ENCODE measurements at regions not wholly inside any gene's neighbourhood (a gene's known extent, or its start where the extent isn't known, plus 50 kb on each side); places are given as distances from the start of the nearest gene placed in this dataset.
"Not testable (repeated sequence)": the region's sequence is repeated elsewhere in the genome, so short reads cannot be mapped to it uniquely, and the experiment has no call there.

DNA sequence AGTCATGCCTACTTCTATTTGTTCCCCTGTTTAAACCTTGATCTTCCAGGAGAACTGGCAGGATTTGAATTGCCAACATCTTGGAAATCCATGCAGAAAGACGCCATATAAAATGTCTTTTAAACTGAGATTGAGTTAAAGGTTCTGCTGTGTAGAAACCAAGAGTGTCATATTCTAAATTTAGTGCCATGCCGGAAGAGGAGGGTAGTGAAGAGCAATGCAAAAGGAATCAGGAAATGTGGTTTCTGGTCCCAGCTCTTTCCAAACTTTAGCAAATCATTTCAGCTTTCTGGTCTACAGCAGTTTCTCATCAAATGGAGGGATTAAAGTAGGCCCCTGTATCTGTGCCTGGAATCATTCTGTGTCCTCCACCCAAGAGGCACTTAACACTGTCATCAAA, 85.7 kb downstream of the BTG1 start:
- DNase-seq, result no peak

DNA sequence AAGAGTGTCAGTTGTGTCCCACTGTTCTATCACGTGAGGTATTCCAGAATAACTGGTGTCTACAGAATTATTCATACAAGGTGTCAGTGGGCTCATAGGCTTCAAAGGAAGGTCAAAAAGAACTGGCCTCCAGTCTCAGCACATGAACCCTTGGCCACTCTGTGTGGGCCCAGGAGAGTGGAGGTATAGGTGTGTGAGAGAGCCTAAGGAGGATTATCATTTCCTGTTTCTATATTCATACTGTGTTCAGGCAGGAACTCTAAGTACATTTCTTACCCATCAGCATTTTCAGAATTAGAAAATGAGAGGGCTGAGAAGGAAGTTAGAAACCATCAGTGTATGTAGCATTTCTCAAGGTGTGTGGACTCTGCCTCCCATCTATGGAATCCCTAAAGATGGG, 87.0 kb downstream of the BTG1 start:
- no peak for DNase-seq

DNA sequence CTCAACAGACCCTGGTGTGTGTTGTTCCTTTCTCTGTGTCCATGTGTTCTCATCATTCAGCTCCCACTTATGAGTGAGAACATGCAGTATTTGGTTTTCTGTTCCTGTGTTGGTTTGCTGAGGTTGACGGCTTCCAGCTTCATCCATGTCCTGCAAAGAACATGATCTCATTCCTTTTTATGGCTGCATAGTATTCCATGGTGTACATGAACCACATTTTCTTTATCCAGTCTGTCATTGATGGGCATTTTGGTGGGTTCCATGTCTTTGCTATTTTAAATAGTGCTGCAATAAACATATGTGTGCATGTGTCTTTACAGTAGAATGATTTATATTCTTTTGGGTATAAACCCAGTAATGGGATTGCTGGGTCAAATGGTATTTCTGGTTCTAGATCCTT, 88.9 kb downstream of the BTG1 start:
- DNase-seq, result not testable (repeated sequence)

DNA sequence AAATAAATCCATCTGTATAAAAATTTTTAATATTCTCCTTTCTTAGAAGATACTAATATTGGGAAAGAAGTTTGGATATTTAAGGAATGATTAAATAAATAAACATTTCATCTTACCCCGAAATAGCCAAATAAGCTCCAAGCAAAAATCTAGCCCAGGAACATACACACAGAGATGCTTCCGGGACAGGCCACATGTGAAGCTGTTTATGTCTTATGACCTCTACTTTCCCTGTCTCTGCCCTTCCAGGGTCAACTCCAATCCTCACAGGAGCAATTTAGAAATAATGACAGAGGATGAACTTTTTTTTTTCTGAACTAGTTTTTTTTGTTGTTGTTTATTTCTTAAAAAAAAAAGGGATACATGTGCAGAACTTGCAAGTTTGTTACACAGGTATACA, 89.4 kb downstream of the BTG1 start:
- DNase-seq, result no peak

DNA sequence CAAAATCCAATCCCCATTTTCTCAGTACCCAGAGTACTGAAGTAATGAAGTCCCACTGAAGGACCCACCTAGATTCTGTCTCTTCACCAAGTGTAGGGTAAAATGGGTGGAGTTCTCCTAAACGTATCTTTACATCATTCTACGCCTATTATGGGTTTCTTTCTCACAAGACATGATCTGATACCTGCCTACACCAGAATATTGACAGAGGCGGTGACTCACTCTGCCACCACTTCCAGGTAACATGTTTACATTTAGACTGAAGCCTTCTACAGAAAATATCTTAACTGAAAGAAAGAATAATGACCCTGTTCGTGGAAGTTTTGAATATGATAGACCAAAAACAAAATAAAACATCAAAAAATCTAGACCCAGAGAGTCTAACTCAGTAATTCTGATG, 89.8 kb downstream of the BTG1 start:
- DNase-seq, result peak; percentile 33

DNA sequence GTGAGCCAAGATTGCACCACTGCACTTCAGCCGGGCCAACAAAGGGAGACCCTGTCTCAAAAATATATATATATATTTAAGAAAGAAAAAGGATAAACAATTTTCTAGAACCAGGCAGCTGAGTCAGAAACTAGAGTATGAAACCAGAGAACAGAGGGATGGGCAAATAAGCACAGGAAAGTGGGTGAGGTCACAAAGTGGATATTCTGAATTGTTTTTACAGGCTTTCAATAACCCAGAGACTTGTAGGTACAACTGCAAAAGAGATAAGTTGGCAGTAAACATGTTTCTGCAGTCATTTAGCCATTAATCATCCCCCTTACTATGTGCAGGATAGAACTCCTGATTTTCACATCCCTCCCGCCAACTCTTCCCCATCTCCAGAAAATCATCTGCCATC, 94.2 kb downstream of the BTG1 start:
- DNase-seq, result no peak

DNA sequence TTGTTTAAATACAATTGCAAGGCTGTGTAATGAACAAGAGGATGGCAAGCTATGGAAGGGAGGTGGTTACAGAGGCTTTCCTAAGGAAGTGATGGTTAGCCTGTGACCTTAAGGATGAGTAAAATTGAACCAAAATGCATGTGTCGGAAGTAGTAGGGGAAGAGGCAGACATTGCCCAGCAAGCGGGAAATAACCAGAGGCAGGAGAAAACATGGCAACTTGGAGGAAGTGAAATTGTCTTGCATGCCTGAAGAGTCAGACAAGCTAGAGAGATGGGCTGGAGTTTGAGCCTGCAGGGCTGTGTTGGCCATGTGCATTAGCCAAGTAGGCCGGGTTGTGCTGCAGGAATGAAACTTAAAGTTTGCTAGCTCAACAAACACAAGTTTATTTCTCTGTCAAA, 96.2 kb downstream of the BTG1 start:
- no peak for DNase-seq

DNA sequence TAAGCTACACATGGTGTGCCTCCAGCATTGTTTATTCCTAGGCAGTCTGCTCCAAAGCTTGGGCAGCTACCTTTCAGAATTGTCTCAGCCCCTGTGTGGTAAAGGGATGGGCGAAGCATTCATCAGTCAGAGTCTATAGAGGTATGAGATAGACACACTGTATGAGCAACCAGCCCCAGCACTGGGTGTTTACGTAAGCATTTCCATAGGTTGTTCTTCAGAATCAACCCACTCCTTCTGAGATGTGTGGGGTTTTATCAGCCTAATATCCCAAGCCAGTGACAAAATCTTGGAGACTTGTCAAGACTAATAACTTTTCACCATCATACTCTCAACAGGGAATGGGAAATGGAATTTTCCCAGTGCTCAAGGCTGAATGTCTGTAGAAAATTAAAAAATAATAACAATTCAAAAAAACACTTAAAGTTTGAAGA, 98.2 kb downstream of the BTG1 start:
- DNase-seq, result peak; percentile 14

DNA sequence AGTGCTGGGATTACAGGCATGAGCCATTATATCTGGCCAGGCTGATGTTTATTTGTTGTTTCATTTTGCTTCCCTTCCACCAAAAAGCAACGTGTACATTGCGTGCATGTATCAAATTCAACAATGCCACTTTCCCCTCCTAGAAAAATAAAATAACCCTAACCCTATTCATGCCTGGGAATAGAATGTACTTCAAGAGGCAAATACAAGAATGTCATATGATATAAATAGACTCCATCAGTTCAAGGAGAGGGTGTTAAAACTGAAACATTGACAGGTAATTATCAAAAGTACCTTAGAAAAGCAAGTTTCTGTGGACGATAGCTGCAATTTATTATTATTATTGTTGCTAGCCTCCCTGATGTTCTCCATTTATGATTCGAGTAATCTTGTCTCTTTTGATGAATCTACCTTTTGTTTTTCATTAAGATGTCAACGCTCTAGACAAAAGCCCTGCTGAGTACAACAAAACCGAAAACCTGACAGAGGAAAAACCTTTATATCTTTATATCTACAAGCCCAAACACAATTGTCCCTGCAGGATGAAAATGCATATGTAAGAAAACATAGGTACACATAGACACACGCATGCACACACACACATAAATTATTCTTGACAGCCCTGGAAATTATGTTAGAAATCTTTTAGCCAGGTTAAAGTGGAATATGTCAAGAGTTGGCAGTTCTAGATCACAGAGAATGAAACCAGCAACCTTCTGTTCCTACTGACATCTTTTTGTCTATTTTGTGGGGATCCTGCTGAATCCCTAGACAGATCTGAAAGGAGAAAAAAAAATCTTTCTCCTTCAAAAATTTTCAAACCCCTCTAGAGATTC, 98.9 kb downstream of the BTG1 start:
- DNase-seq, result no peak

DNA sequence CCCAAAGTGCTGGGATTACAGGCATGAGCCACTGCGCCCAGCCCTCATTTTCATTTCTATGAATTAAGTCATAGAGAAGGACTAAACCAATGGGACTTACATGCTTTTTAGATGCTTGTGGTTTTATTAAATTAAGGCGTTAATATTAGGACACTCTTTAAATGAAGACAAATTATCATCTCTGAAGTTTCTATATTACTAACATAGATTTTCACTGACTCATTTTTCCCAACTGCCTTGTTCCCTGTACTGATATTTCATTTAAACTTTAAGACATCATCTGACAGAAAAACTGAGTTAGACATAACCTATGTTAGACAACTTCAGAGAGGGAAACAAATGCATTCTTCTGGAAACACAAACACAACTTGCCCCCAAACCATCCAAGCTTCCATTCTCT, 99.8 kb downstream of the BTG1 start:
- DNase-seq, result no peak

DNA sequence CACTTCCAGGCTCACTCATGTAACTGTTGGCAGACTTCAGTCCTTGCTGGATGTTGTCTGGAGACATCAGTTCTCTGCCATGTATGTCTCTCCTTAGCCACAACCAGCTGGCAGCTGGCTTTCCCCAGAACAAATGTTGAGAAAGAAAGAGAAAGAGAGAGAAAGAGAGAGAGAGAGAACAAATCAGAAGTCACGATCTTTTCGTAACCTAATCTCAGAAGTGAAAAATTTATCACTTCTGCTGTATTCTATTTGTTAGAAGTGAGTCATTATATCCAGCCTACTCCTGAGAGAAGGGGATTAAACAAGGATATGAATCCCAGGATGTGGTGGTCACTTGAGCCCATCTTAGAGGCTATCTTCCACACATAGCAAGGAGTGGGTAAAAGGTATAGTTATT, 101.2 kb downstream of the BTG1 start:
- DNase-seq, result no peak

DNA sequence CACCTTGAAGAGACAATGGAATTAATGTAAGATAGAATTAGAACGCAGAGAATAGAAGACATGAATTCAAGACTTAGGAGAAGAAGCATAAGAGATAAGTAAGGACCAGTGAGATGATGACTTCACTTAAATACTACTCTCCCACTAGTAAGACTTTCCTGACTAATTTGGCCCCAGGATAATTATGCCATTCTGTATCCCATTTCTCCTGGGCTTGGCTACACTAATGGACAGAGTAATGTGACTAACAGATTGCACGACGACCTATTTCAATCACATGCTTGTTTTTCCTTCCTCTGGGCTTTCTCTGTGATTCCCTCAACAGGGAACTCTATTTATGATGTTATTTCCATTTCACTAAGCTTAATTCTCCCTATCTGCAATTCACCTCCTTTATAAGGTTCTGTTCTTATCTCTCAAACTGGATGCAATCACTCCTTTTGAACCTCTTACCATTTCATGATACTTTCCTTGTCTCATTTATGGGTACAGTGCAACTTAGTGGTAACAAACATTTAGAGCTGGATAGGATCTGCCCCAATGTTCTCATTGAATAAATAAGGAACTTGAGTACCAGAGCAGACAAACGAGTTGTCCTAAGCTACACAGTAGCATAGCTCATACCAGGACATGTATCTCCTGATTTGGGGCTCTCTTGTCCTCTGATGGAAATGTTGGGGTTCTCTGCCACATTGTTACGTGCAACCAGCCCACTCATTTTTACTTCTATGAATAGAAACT, 102.7 kb downstream of the BTG1 start:
- DNase-seq, result no peak

DNA sequence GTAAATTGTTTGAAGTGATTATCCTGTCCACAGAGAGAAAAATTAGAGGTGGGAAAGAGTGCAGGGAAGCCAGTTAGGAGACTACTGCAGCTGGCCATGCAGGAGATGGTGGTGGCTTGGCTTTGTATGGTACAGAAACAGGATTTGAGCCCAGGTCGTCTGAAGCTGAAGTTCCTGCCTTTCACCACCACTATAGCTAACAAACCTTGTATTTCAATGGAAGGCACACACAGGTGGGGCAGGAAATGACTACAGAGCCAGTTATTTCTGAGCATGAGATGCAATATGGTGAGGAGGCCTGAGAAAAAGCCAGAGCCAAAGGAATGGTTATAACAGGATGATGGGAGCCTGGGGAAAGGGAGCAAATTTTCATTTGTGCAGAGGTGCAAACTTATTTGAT, 103.9 kb downstream of the BTG1 start:
- no peak for DNase-seq

DNA sequence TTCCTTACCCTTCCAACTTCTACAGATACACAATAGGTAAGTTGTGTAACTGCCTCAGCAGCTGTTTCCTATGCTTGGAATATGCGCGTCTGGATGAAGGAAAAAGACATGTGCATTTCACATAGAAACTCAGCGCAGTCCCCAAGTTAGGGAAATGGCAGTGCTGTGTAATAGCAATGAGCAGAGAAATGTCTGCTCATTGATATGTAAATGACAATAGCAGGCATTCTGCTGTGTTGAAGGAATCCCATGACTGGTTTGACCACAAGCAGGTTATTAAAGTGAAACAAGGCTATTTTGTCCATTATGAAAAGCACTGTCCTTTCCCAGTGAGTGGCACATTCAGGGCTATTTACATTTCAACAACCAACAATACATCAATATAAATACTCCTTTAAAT, 106.6 kb downstream of the BTG1 start:
- DNase-seq, result no peak

DNA sequence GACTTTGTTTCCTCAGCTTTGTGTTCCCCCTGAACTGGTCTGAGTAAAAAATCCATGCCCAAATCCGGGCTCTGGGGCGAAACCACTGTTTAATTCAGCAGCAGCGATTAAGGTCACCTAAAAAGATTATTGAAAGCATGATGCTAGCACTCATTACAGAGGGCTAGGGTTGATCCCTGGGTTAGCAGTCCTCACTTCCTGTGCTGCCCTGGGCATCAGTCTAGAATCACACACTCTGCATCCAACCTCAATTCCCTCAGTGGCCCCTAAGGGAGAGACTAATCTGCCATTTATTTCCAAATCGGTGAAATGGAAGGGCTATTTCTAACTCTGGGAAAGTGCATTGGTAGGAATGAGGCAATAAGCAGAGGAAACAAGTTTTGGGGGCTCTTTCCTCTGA, 107.2 kb downstream of the BTG1 start:
- DNase-seq, result no peak

DNA sequence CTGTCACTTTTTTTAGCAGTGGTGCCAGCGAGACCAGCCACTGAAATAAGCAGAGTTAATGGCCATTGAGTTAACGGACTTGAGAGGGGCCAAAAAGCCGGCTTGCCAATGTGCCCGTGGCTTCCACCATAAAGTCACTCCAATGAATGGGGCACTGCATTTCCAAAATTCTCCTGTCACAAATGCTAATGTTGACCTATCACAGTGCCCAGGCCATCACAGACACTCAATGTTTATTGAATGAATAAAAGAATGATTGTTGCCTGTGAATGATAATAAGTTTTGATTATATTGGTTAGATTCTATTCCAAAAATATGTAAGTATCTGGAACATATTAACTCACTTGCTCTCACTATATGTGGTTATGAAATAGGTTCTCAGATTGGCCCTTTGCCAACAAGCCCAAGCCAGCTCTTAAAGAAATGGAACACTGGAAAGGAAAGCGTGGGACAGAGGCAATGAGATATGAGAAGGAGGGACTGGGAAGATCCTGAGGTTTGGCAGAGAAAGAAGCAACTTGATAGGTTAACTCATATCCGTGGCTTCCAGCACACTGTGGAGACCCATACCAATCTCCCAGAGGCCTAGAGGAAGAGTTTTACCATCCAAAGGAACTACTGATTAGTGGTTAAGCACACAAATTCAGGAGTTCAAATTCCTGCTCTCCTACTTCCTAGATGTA, 108.7 kb downstream of the BTG1 start:
- DNase-seq, result no peak

DNA sequence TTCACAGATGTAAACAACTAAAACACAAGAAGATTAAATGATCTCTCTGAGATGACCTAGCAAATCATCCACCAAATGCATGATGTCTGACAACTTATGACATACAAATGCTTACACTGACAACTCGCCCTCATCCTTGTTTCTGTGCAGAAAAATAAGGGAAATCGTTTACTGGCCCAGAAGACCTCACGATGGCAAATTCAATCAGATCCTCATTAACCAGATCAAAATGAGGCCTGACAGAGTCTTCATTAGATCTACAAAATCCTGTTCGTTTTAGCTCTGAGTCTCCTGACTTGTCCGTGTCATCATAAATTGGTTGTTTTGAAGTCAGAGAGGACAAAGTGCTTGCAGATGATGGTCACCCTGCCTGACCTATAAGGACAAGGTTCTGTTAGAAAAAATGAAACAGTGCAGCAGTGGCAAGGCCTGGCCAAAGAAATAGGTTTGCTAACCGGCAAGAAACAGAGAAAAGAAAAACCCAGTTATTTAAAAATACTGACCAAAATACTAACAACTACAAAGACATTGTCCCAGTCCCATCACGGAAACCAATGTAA, 109.5 kb downstream of the BTG1 start:
- no peak for DNase-seq

DNA sequence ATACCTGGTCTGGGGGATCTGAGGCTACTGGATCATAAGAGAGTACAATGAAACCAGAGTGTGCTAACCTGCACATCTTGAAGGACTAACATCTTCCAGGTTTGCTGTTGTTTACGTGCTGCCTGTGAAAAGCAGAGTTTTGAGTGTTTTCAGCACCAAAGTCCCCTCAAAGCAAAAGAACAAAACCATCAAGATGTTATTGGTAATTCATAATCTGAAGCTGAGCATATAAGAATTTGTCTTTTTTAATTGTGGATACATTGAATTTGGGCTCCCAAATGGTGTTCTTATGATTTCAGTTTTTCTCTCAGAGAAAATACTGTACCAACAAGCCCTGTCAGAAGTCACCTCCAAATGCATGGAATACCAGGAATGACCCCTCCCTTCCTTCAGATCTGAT, 110.2 kb downstream of the BTG1 start:
- no peak for DNase-seq

DNA sequence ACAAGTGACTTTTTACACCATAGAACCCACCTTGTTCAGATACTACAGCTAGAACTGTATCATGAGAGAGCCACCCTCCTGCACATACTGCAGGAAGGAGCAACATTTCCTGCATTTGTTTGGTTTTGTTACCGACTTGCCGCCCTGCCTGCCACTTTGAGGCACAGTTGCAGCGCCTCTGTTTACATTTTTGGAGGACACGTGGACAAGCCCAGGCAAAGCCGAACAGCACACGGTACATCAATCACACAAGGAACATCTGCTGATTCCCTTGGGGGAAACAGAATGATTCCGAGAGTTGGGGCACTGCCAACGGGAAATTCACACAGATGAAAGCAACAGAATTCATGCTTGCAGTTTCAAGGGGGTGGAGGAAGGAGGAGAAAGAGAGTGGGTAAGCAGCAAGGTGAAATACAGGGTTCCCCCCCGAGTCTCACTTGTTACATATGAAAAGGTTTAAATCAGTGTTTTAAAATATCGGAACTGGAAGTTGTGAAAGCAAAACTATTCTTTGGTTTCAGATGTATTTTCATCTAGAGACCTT, 110.7 kb downstream of the BTG1 start:
- DNase-seq, result peak; percentile 24

DNA sequence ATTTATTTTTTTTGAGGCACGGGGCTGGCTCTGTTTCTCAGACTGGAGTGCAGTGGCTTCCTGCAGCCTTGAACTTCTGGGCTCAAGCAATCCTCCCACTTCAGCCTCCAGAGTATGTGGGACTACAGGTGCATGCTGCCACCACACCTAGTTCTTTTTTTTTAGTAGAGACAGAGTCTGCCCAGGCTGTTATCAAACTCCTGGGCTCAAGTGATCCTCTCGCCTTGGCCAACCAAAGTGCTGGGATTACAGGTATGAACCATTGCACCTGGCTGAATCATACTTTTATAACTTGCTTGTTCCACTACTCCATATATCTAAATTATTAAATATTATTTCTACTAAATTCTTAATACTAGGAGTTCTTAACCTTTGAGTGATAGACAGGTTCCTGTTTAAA, 111.6 kb downstream of the BTG1 start:
- DNase-seq, result no peak

DNA sequence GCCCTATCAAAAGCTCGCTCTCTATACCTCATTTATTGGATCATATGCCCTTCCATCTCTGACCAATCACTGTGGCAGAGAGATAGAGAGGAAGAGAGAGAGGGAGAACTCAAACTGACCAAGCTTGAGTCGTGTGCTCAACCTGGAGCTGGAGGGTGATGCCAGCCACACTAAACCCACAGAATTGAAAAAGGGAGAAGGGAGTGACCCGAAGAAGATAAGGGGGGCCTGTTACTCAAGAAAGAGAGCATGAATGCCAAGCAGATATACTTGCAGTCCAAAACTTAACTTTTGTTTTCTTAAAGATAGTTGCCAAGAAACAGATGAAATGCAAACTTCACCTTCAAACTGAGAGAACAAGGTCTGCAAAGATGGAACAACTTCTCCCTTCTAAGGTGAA, 112.7 kb downstream of the BTG1 start:
- no peak for DNase-seq

DNA sequence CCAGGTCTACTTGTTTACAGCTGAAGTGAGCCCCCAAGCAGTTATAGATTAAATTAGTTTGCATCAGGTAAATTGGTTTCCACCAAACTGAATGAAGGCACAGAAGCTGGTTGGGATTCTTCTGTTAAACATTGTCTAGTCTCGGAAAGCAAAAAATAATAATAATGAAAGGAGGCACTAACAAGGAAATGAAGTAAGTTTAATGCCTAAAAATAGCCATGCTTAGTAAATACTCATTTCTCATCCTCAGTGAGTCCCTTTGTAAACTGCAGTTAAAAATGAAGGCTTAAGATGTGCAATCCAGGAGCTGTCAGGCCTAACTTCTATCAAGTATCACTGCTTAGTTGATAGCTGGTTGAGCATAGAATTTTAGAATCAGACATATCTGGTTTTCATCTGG, 113.5 kb downstream of the BTG1 start:
- DNase-seq, result no peak

DNA sequence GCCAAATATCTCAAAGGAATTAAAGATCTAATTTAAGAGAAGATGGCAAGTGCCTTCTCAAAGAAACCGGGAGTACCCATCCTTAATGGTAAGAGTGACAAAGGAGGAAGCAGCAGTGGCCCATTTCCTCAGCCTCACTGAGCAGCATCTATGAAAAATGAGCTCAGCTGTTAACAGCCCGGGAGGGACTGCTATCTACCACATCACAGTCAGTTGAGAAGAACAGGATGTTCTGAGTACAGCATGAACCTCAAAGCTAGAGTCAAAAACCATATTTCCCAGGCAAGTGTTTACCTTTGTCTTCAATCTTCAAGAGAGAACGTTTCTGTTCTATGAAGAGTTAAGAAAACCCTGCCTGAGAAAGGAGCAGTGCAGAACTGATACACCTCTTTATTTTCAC, 115.0 kb downstream of the BTG1 start:
- DNase-seq, result no peak

Measured in stimulated activated CD4-positive, alpha-beta T cell treated with anti-CD3 and anti-CD28 coated beads, Interleukin-12 subunit alpha, Interleukin-12 subunit beta, amount 100 ng/mL, for 4 hours (primary cell).